HEK293 (cell line): ENCODE measurements at regions not wholly inside any gene's neighbourhood (a gene's known extent, or its start where the extent isn't known, plus 50 kb on each side); places are given as distances from the start of the nearest gene placed in this dataset.

Source experiments
- CTCF ChIA-PET: fragments of 350-600 bp; formaldehyde crosslinking; extraction: SDS; loops from one replicate; lab custom pipeline; 2021; ENCODE audit warnings: antibody characterized with exemption; lab: Yijun Ruan, JAX
- POLR2A ChIA-PET: fragments of 300-600 bp; formaldehyde crosslinking; extraction: SDS; loops from one replicate; lab custom pipeline; 2020; ENCODE audit warnings: antibody characterized with exemption, inconsistent platforms; lab: Yijun Ruan, JAX
- H3K27ac ChIP-seq: fragments of 200-500 bp; sonication (Bioruptor generic); 2 replicates; pipeline ENCODE4 v1.5.1; 2014; ENCODE audit warnings: low read depth, low read length, control low read depth, inconsistent platforms; ENCODE audit errors: extremely low read depth
- H3K36me3 ChIP-seq, 2 experiments: fragments of 200-500 bp in 1 of 2; sonication (Bioruptor generic) in 1 of 2; 1 replicate in 1 of 2; 2 replicates in 1 of 2; pipeline ENCODE4 v1.5.1; 2014 to 2017; ENCODE audit warnings: inconsistent platforms in 2 of 2, low read length in 2 of 2; ENCODE audit not compliant: control insufficient read depth in 2 of 2, insufficient read depth in 1 of 2
- H3K4me1 ChIP-seq: fragments of 200-500 bp; sonication (Bioruptor generic); 2 replicates; pipeline ENCODE4 v1.5.1; 2014; ENCODE audit warnings: mild to moderate bottlenecking, low read length, inconsistent platforms; ENCODE audit not compliant: control insufficient read depth, insufficient read depth
- H3K4me3 ChIP-seq: 2 replicates; pipeline ENCODE4 v1.5.1; 2011; ENCODE audit warnings: low read depth, mild to moderate bottlenecking, control low read depth, low read length, moderate library complexity
- H3K9me3 ChIP-seq: fragments of 200-500 bp; sonication (Bioruptor generic); 2 replicates; pipeline ENCODE4 v1.5.1; 2014; ENCODE audit warnings: low read depth, low read length, inconsistent platforms; ENCODE audit not compliant: control insufficient read depth, insufficient read depth
- BCL6B ChIP-seq: fragments of 450-650 bp; formaldehyde crosslinking; IDR thresholded peaks from 2 replicates; pipeline ENCODE4 v1.5.1; 2017; ENCODE audit warnings: missing biosample characterization, missing genetic modification characterization
- GLI4 ChIP-seq: fragments of 450-650 bp; formaldehyde crosslinking; IDR thresholded peaks from 2 replicates; pipeline ENCODE4 v1.5.1; 2016; ENCODE audit warnings: missing biosample characterization, missing genetic modification characterization
- MYNN ChIP-seq: fragments of 450-650 bp; formaldehyde crosslinking; IDR thresholded peaks from 2 replicates; pipeline ENCODE4 v1.5.1; 2016; ENCODE audit warnings: missing biosample characterization, missing genetic modification characterization, borderline replicate concordance
- OSR2 ChIP-seq: fragments of 450-650 bp; formaldehyde crosslinking; IDR thresholded peaks from 2 replicates; pipeline ENCODE4 v1.5.1; 2016; ENCODE audit warnings: missing biosample characterization, missing genetic modification characterization
- PBX3 ChIP-seq: sonication (generic); formaldehyde crosslinking; IDR thresholded peaks from 2 replicates; pipeline ENCODE4 v1.8.1; 2022; ENCODE audit warnings: mild to moderate bottlenecking, moderate library complexity, missing genetic modification reagents
- SETDB1 ChIP-seq: IDR thresholded peaks from one replicate; pipeline ENCODE4 v1.6.1; 2017; ENCODE audit warnings: mild to moderate bottlenecking, low read length, moderate library complexity, mixed read lengths; ENCODE audit not compliant: insufficient read length
- SP2 ChIP-seq: fragments of 450-650 bp; formaldehyde crosslinking; IDR thresholded peaks from 2 replicates; pipeline ENCODE4 v1.5.1; 2016; ENCODE audit warnings: missing biosample characterization, missing genetic modification characterization
- SP7 ChIP-seq: fragments of 450-650 bp; formaldehyde crosslinking; IDR thresholded peaks from 2 replicates; pipeline ENCODE4 v1.5.1; 2016; ENCODE audit warnings: missing biosample characterization, missing genetic modification characterization
- ZBTB1 ChIP-seq: fragments of 450-650 bp; formaldehyde crosslinking; IDR thresholded peaks from 2 replicates; pipeline ENCODE4 v1.5.1; 2016; ENCODE audit warnings: missing biosample characterization, missing genetic modification characterization
- ZBTB48 ChIP-seq: fragments of 450-650 bp; formaldehyde crosslinking; IDR thresholded peaks from 2 replicates; pipeline ENCODE4 v1.5.1; 2016; ENCODE audit warnings: missing biosample characterization, missing genetic modification characterization
- ZBTB6 ChIP-seq: fragments of 450-650 bp; formaldehyde crosslinking; IDR thresholded peaks from 2 replicates; pipeline ENCODE4 v1.5.1; 2017; ENCODE audit warnings: missing biosample characterization, missing genetic modification characterization
- ZBTB8A ChIP-seq: fragments of 450-650 bp; formaldehyde crosslinking; IDR thresholded peaks from 2 replicates; pipeline ENCODE4 v1.5.1; 2016; ENCODE audit warnings: missing biosample characterization, missing genetic modification characterization
- ZEB2 ChIP-seq: fragments of 450-650 bp; formaldehyde crosslinking; IDR thresholded peaks from 2 replicates; pipeline ENCODE4 v1.5.1; 2016; ENCODE audit warnings: missing biosample characterization, missing genetic modification characterization
- ZFP3 ChIP-seq: fragments of 450-650 bp; formaldehyde crosslinking; IDR thresholded peaks from 2 replicates; pipeline ENCODE4 v1.5.1; 2016; ENCODE audit warnings: low read depth, missing biosample characterization, missing genetic modification characterization
- ZNF114 ChIP-seq: fragments of 450-650 bp; formaldehyde crosslinking; IDR thresholded peaks from 2 replicates; pipeline ENCODE4 v1.5.0; 2017; ENCODE audit warnings: missing biosample characterization, missing genetic modification characterization
- ZNF184 ChIP-seq: fragments of 450-650 bp; IDR thresholded peaks from 2 replicates; pipeline ENCODE4 v1.5.1; 2018; ENCODE audit warnings: missing biosample characterization, mild to moderate bottlenecking, missing genetic modification characterization
- ZNF24 ChIP-seq: fragments of 450-650 bp; formaldehyde crosslinking; IDR thresholded peaks from 2 replicates; pipeline ENCODE4 v1.5.1; 2016; ENCODE audit warnings: missing biosample characterization, missing genetic modification characterization
- ZNF341 ChIP-seq: fragments of 450-650 bp; formaldehyde crosslinking; IDR thresholded peaks from 2 replicates; pipeline ENCODE4; 2016; ENCODE audit warnings: low read depth, missing biosample characterization, missing genetic modification characterization
- ZNF366 ChIP-seq: fragments of 450-650 bp; formaldehyde crosslinking; conservative IDR thresholded peaks from 2 replicates; pipeline ENCODE4 v1.5.1; 2016; ENCODE audit warnings: missing biosample characterization, missing genetic modification characterization
- ZNF398 ChIP-seq: fragments of 450-650 bp; formaldehyde crosslinking; IDR thresholded peaks from 2 replicates; pipeline ENCODE4 v1.5.1; 2017; ENCODE audit warnings: missing biosample characterization, missing genetic modification characterization
- ZNF423 ChIP-seq: fragments of 450-650 bp; formaldehyde crosslinking; IDR thresholded peaks from 2 replicates; pipeline ENCODE4 v1.5.1; 2016; ENCODE audit warnings: missing biosample characterization, missing genetic modification characterization
- ZNF626 ChIP-seq: fragments of 450-650 bp; sonication (Bioruptor Pico); formaldehyde crosslinking; IDR thresholded peaks from 2 replicates; pipeline ENCODE4 v1.5.1; 2018; ENCODE audit warnings: missing biosample characterization, missing genetic modification characterization, inconsistent platforms
- ZNF654 ChIP-seq: fragments of 450-650 bp; formaldehyde crosslinking; IDR thresholded peaks from 2 replicates; pipeline ENCODE4 v1.5.1; 2016; ENCODE audit warnings: low read depth, missing biosample characterization, missing genetic modification characterization
- ZNF768 ChIP-seq: fragments of 450-650 bp; formaldehyde crosslinking; IDR thresholded peaks from 2 replicates; pipeline ENCODE4 v1.5.1; 2018; ENCODE audit warnings: missing biosample characterization, mild to moderate bottlenecking, missing genetic modification characterization
- ZNF776 ChIP-seq: fragments of 450-650 bp; formaldehyde crosslinking; IDR thresholded peaks from 2 replicates; pipeline ENCODE4 v1.5.0; 2017; ENCODE audit warnings: missing biosample characterization, missing genetic modification characterization, borderline replicate concordance
- ZNF830 ChIP-seq: fragments of 450-650 bp; IDR thresholded peaks from 2 replicates; pipeline ENCODE4 v1.5.0; 2018; ENCODE audit warnings: missing biosample characterization, missing genetic modification characterization, low read depth, mild to moderate bottlenecking, moderate library complexity
- ZNF837 ChIP-seq: fragments of 450-650 bp; formaldehyde crosslinking; IDR thresholded peaks from 2 replicates; pipeline ENCODE4 v1.5.1; 2016; ENCODE audit warnings: missing biosample characterization, missing genetic modification characterization
- ZNF843 ChIP-seq: fragments of 450-650 bp; formaldehyde crosslinking; IDR thresholded peaks from 2 replicates; pipeline ENCODE4 v1.5.1; 2016; ENCODE audit warnings: missing biosample characterization, missing genetic modification characterization
- ZXDB ChIP-seq: fragments of 450-650 bp; formaldehyde crosslinking; IDR thresholded peaks from 2 replicates; pipeline ENCODE4 v1.5.1; 2016; ENCODE audit warnings: missing biosample characterization, missing genetic modification characterization

- H3K4me1 ChIP-seq, result peaks cover 12% of the 10 kb centered on the region; the same call in 1 of the 2 replicates
- POLR2A ChIA-PET, result no interaction called here
- CTCF ChIA-PET, result interaction anchor here (0.6 to 0.8 kb wide), 3 partner anchors 95 to 1987 kb away, joined by 3 to 9 read pairs (median 3); no protein-coding TSS in a partner anchor
- no peaks in the 10 kb centered on the region for H3K36me3 ChIP-seq
- H3K4me3 ChIP-seq, result no peak overlapping the region
- no peak for TF ChIP-seq ZNF626 (tag by site-specific recombination)
- H3K9me3 ChIP-seq, result no peaks in the 10 kb centered on the region
- no peak overlapping the region for H3K27ac ChIP-seq
Observed at GRCh38 chr1:82921759-82922158, 1077.2 kb downstream of the TTLL7 start.

GRCh38 chr1:82920418-82921248 is 1078.3 kb downstream of the TTLL7 start:
- Histone ChIP-seq H3K36me3 (no peaks in the 10 kb centered on the region), H3K4me3 (no peak overlapping the region), H3K4me1 (peaks cover 12% of the 10 kb centered on the region; the same call in 1 of the 2 replicates), H3K27ac (no peak overlapping the region), H3K9me3 (no peaks in the 10 kb centered on the region)
- ChIA-PET CTCF (interaction anchor here (0.6 to 1.2 kb wide), 4 partner anchors 102 to 801 kb away, joined by 3 to 9 read pairs (median 3); no protein-coding TSS in a partner anchor), POLR2A (no interaction called here)
- TF ChIP-seq ZNF114 (no peak), ZNF768 (tag by site-specific recombination) (no peak), ZNF837 (tag by site-specific recombination) (no peak), ZBTB8A (tag by site-specific recombination) (no peak), SETDB1 (no peak), MYNN (tag by site-specific recombination) (no peak), ZEB2 (tag by site-specific recombination) (peak; percentile 57; the same call in 1 of the 2 replicates), ZXDB (peak; percentile 55), ZNF843 (tag by site-specific recombination) (peak; percentile 80), SP7 (tag by site-specific recombination) (0 out of 2 replicates have a peak, but pooled peaks have one; percentile 16), ZNF341 (no peak), ZBTB1 (no peak), PBX3 (CRISPR knock-in tag) (no peak), ZNF776 (tag by site-specific recombination) (no peak), ZNF24 (no peak), ZBTB48 (tag by site-specific recombination) (peak; percentile 47), ZNF830 (tag by site-specific recombination) (no peak), OSR2 (tag by site-specific recombination) (peak; percentile 29; the same call in 1 of the 2 replicates), BCL6B (tag by site-specific recombination) (no peak), ZNF423 (tag by site-specific recombination) (no peak), SP2 (tag by site-specific recombination) (no peak), ZNF654 (no peak), ZNF184 (tag by site-specific recombination) (peak; percentile 40; the same call in 1 of the 2 replicates), ZFP3 (tag by site-specific recombination) (no peak), ZNF366 (peak; percentile 78), ZBTB6 (tag by site-specific recombination) (no peak), GLI4 (tag by site-specific recombination) (no peak), ZNF398 (tag by site-specific recombination) (no peak)
